H1 (cell line): ENCODE measurements at regions not wholly inside any gene's neighbourhood (a gene's known extent, or its start where the extent isn't known, plus 50 kb on each side); places are given as distances from the start of the nearest gene placed in this dataset.

ENCODE experiments used
- JUND ChIP-seq: IDR thresholded peaks from 2 replicates; pipeline ENCODE4 v1.6.1; 2011; ENCODE audit warnings: mild to moderate bottlenecking, improper control_type of control experiment, low read length
- SAP30 ChIP-seq: fragments of 300-600 bp; sonication (generic); IDR thresholded peaks from 2 replicates; pipeline ENCODE4 v1.7.1; 2012; ENCODE audit warnings: low read length, moderate library complexity, mild to moderate bottlenecking, inconsistent platforms; ENCODE audit not compliant: insufficient read depth, insufficient replicate concordance
- TAF1 ChIP-seq: IDR thresholded peaks from 2 replicates; pipeline ENCODE4 v1.6.1; 2011; ENCODE audit warnings: mild to moderate bottlenecking, low read depth, low read length
- YY1 ChIP-seq: IDR thresholded peaks from 2 replicates; pipeline ENCODE4 v1.6.1; 2011; ENCODE audit warnings: low read depth, mild to moderate bottlenecking, low read length

DNA sequence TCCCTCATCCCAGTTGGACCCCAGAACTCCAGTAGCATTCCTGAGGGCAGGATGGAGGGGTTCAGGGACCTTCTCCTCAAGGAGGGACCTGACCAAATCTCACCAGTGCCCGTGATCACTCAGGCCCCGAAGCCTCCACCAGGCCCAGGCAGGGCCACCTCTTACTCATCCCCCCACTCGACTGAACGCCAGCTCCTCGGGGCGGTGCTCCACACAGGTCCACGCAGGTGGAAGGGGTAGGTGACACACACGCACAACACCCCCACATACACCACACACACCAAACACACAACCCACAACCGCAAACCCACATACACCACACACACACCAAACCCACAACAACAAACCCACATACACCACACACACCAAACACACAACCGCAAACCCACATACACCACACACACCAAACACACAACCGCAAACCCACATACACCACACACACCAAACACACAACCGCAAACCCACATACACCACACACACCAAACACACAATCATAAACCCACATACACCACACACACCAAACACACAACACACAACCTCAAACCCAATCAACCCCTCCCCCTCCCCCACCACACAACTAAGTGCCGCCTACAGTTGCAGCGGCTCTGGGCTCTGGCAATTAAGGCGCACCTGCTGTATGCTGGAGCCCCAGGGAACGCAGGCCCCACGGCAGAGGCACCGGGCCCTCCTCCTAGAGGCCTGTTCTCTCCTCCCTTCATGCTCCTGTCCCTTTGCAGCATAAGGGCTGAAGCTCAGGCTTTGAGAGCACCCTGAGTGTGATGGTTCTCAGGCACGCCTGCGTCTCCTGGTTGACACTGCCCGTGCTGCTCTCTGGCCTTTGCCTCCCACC, 1318.1 kb downstream of the TBC1D22A start (continued):
- TF ChIP-seq SAP30 (no peak), TAF1 (no peak), JUND (no peak), YY1 (no peak)
- TF ChIP-seq, all 59 proteins: peak for 0
